Epithelial cell of proximal tubule (primary cell): ENCODE measurements at regions not wholly inside any gene's neighbourhood (a gene's known extent, or its start where the extent isn't known, plus 50 kb on each side); places are given as distances from the start of the nearest gene placed in this dataset.

Experiments used
- DNase-seq: peaks from one replicate; pipeline ENCODE4 v3.0.0-alpha.2; 2011; ENCODE audit warnings: low read depth
- H3K4me3 ChIP-seq: 2 replicates; pipeline ENCODE4 v1.5.1; 2011; ENCODE audit warnings: low read depth, mild to moderate bottlenecking, low read length
- TF ChIP-seq, protein P1 (sequence below): conservative IDR thresholded peaks from 2 replicates; pipeline ENCODE4 v1.5.1; 2012; ENCODE audit warnings: low read depth, mild to moderate bottlenecking, low read length

DNA sequence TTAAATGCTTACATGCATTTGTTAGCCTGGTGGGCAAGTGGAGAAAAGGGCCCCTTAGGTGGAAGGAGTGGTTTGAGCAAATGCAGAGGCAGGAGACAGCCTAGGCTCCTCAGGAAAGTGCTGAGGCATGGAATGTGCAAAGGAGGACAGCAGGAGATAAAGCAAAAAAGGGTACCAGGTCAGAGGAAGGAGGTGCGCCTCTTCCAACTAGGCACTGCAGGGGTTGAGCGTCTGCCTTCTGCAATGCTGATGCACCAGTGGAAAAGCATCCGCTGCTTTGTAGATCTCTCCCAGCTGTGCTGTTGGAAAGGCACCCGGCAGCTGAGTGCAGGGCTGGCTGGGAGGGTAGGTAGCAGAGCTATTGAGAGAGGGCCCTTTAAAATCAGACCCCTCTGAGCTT, 287.0 kb upstream of the XYLT1 start:
- no peak overlapping the region for H3K4me3 ChIP-seq
- DNase-seq: no peak
- TF ChIP-seq, protein P1, sequence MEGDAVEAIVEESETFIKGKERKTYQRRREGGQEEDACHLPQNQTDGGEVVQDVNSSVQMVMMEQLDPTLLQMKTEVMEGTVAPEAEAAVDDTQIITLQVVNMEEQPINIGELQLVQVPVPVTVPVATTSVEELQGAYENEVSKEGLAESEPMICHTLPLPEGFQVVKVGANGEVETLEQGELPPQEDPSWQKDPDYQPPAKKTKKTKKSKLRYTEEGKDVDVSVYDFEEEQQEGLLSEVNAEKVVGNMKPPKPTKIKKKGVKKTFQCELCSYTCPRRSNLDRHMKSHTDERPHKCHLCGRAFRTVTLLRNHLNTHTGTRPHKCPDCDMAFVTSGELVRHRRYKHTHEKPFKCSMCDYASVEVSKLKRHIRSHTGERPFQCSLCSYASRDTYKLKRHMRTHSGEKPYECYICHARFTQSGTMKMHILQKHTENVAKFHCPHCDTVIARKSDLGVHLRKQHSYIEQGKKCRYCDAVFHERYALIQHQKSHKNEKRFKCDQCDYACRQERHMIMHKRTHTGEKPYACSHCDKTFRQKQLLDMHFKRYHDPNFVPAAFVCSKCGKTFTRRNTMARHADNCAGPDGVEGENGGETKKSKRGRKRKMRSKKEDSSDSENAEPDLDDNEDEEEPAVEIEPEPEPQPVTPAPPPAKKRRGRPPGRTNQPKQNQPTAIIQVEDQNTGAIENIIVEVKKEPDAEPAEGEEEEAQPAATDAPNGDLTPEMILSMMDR: no peak

DNA sequence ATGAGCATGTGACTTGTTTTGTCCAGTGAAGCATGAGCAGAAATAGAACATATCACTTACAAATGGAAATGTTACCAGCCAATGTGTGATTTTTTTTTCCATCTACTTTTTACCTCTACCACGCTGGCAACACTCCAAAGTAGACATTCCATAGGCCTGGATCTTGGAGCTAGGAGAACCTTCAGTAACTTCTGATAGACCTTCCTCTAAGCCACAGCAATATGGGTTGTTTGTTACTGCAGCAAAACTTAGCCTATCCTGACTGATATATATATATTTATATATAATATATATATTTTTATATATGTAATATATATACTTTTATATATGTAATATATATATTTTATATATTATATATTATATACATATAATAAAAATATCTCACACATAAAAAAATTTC, 284.4 kb upstream of the XYLT1 start:
- DNase-seq: no peak
- no peak overlapping the region for H3K4me3 ChIP-seq
- TF ChIP-seq, protein P1: no peak

DNA sequence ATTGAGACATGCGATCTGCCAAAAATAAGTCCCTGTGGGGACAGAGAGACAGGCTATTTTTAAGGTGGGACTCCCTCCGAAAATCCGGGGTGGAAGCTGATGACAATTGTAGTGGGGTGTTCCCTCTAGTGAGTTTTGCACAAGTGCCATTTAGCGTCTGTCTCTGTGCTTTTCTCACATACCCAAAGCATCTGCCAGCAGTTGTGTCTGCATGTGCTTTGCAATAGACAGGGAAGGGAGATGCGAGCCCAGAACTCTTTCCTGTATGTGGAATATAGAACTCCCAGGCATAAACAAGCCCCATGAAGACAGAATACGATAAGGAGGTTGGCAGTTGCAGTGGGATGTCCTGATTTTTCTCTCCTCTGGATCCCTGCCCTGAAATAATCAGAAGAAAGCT, 282.7 kb upstream of the XYLT1 start:
- DNase-seq: no peak
- no peak overlapping the region for H3K4me3 ChIP-seq
- TF ChIP-seq, protein P1: no peak

DNA sequence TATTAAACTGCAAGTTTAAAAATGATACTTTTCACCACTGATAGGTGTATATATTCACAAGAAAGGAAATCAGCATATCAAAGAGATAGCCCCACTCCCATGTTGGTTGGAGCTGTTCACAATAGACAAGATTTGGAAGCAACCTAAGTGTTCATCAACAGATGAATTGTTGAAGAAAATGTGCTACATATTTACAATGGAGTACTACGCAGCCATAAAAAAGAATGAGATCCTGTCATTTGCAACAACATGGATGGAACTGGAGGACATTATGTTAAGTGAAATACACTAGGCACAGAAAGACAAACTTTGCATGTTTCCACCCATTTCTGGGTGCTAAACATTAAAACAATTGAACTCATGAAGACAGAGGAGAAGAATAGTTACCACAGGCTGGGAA, 278.9 kb upstream of the XYLT1 start:
- TF ChIP-seq, protein P1: no peak
- DNase-seq: no peak
- H3K4me3 ChIP-seq: no peak overlapping the region

DNA sequence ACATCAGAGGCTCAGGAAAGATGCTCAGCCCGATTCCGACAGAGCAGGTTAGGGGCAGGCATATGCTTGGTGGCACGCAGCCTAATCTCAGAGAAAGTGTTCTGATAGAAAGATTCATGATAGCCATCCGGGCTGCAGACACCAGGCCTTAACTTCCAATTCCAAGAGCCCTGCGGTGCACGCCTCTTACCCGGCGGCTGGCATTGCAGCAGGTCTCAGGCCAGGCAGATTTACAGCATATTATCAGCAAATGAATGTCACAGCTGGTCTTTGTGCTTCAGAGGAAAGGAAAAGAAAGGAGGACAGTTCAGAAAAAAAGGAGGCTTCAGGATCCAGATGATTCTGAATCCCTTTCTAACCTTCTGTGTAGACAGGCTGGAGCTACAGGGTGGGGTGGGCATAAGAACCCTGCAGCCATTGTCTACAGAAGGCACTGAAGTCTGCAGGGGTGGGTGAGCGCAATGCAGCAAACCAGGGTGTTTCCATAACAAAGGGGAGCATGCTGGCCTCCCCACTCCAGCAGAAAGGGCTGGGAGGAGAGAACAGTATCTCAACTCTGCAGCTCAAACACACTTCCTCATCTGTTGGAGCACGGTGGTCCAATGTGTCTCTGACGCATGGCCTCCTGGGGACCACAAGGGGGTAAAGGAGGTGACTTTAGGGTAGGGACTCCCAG, 277.4 kb upstream of the XYLT1 start:
- TF ChIP-seq, protein P1: no peak
- no peak overlapping the region for H3K4me3 ChIP-seq
- DNase-seq: no peak

DNA sequence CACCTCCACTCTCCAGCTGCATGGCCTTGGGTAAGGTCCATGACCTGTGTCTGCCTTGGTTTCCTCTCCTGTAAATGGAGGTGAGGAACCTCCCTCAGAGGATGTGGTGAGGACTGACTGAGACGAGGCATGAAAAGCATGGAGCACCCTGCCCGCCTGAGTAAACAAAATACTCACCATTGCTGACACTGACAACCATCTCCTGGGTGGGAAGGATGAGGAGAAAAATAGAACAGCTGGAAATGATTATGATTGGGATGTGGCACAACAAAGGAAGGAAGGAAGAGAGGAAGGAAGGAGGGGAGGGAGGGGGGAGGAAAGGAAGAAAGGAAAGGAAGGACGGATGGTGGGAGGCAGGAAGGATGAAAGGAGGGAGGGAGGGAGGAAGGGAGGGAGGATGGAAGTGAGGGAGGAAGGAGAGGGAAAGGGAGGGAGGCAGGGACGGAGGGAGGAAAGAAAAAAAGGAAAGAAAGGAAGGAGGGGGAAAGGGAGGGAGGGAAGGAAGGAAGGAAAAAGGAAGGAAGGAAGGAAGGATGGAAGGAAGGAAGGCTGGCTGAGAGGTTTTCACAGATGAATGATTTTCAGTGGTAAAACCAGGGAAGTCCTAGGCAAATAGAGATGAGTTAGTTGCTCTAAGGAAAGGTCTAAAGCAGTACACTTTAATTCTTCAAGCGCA, 276.5 kb upstream of the XYLT1 start:
- TF ChIP-seq, protein P1: no peak
- DNase-seq: no peak
- H3K4me3 ChIP-seq: no peak overlapping the region
